Large intestine (tissue), 3 donors: ENCODE measurements at regions not wholly inside any gene's neighbourhood (a gene's known extent, or its start where the extent isn't known, plus 50 kb on each side); places are given as distances from the start of the nearest gene placed in this dataset.
"Not testable (repeated sequence)": the region's sequence is repeated elsewhere in the genome, so short reads cannot be mapped to it uniquely, and the experiment has no call there.

Source experiments
- DNase-seq, 2 donors: peaks; one replicate each; pipeline versions ENCODE4 v3.0.0 to v3.0.0-alpha.2; 2013
- H3K27ac ChIP-seq: one replicate; pipeline ENCODE4 v1.5.1; 2013; ENCODE audit warnings: low read length
- H3K27me3 ChIP-seq: 2 replicates; pipeline ENCODE4 v1.6.1; 2013; ENCODE audit warnings: low read length; ENCODE audit not compliant: control insufficient read depth, insufficient read depth
- H3K36me3 ChIP-seq: 2 replicates; pipeline ENCODE4 v1.6.1; 2013; ENCODE audit warnings: low read length; ENCODE audit not compliant: control insufficient read depth, insufficient read depth
- H3K4me1 ChIP-seq: one replicate; pipeline ENCODE4 v1.6.1; 2013; ENCODE audit warnings: low read length; ENCODE audit not compliant: control insufficient read depth, insufficient read depth
- H3K4me3 ChIP-seq: one replicate; pipeline ENCODE4 v1.5.1; 2013; ENCODE audit warnings: low read length
- H3K9me3 ChIP-seq: one replicate; pipeline ENCODE4 v1.6.1; 2013; ENCODE audit warnings: mild to moderate bottlenecking, low read depth, low read length, moderate library complexity; ENCODE audit not compliant: control insufficient read depth
- WGBS: methylation state at CpG from one replicate; pipeline ENCODE4 v1.1.5; 2013; ENCODE audit warnings: low lambda C conversion rate; ENCODE audit not compliant: insufficient coverage; 5-methylcytosine and 5-hydroxymethylcytosine counted together

GRCh38 chr7:39824456-39825200, 125.4 kb upstream of the CDK13 start:
- no peaks in the 10 kb centered on the region for H3K9me3 ChIP-seq

GRCh38 chr7:39825401-39825980, 124.6 kb upstream of the CDK13 start:
- H3K36me3 ChIP-seq, result no peaks in the 10 kb centered on the region
- no CpG with 5 or more reads among the region's 6 CpGs for WGBS
- no peak overlapping the region for H3K27ac ChIP-seq
- H3K4me1 ChIP-seq, result no peaks in the 10 kb centered on the region
- no peak overlapping the region for H3K4me3 ChIP-seq
- no peaks in the 10 kb centered on the region for H3K27me3 ChIP-seq
- H3K9me3 ChIP-seq, result no peaks in the 10 kb centered on the region
- no peak for DNase-seq

More at GRCh38 chr7:39824456-39825200, 125.4 kb upstream of the CDK13 start:
- Histone ChIP-seq H3K27ac (no peak overlapping the region), H3K4me3 (no peak overlapping the region), H3K27me3 (no peaks in the 10 kb centered on the region), H3K4me1 (no peaks in the 10 kb centered on the region), H3K36me3 (no peaks in the 10 kb centered on the region)
- DNase-seq, result no peak
- WGBS, result no CpG with 5 or more reads among the region's 2 CpGs

GRCh38 chr7:39826166-39826565, 123.9 kb upstream of the CDK13 start:
- Histone ChIP-seq H3K27me3 (no peaks in the 10 kb centered on the region), H3K27ac (no peak overlapping the region)
- WGBS, result no CpG with 5 or more reads among the region's 2 CpGs

GRCh38 chr7:39827571-39827970, 122.5 kb upstream of the CDK13 start:
- Histone ChIP-seq H3K36me3 (no peaks in the 10 kb centered on the region), H3K4me1 (no peaks in the 10 kb centered on the region)
- DNase-seq, result no peak

More at GRCh38 chr7:39826166-39826565, 123.9 kb upstream of the CDK13 start:
- DNase-seq, result no peak
- Histone ChIP-seq H3K9me3 (no peaks in the 10 kb centered on the region), H3K4me3 (no peak overlapping the region), H3K36me3 (no peaks in the 10 kb centered on the region), H3K4me1 (no peaks in the 10 kb centered on the region)

GRCh38 chr7:39829028-39829427, 121.0 kb upstream of the CDK13 start:
- Histone ChIP-seq H3K27me3 (peaks cover 9% of the 10 kb centered on the region), H3K9me3 (no peaks in the 10 kb centered on the region), H3K27ac (no peak overlapping the region), H3K4me3 (no peak overlapping the region), H3K4me1 (peaks cover 3% of the 10 kb centered on the region), H3K36me3 (no peaks in the 10 kb centered on the region)
- no CpG with 5 or more reads among the region's 2 CpGs for WGBS
- DNase-seq, result no peak

More at GRCh38 chr7:39827571-39827970, 122.5 kb upstream of the CDK13 start:
- Histone ChIP-seq H3K27me3 (peaks cover 2% of the 10 kb centered on the region), H3K27ac (no peak overlapping the region), H3K9me3 (no peaks in the 10 kb centered on the region), H3K4me3 (no peak overlapping the region)
- no CpG with 5 or more reads among the region's 2 CpGs for WGBS

- WGBS, result 71% methylated on average over 2 of the region's 3 CpGs
- Histone ChIP-seq H3K36me3 (no peaks in the 10 kb centered on the region), H3K27ac (no peak overlapping the region), H3K4me1 (peaks cover 3% of the 10 kb centered on the region), H3K27me3 (peaks cover 12% of the 10 kb centered on the region), H3K9me3 (no peaks in the 10 kb centered on the region), H3K4me3 (no peak overlapping the region)
- no peak for DNase-seq
These were observed 117.5 kb upstream of the CDK13 start for GRCh38 chr7:39832519-39833085.

- peaks cover 12% of the 10 kb centered on the region for H3K27me3 ChIP-seq
- not testable (repeated sequence) for H3K4me1 ChIP-seq, H3K4me3 ChIP-seq, H3K27ac ChIP-seq, H3K36me3 ChIP-seq, H3K9me3 ChIP-seq
- DNase-seq, result peak; percentile 17 to 62
- WGBS, result no CpG with 5 or more reads among the region's 71 CpGs
These were observed 116.8 kb upstream of the CDK13 start for GRCh38 chr7:39833180-39833799.

GRCh38 chr7:39833865-39834634, 116.0 kb upstream of the CDK13 start:
- H3K4me1 ChIP-seq, H3K4me3 ChIP-seq, DNase-seq, H3K9me3 ChIP-seq, H3K27ac ChIP-seq, H3K36me3 ChIP-seq: not testable (repeated sequence)
- WGBS, result no CpG with 5 or more reads among the region's 36 CpGs
- peaks cover 12% of the 10 kb centered on the region for H3K27me3 ChIP-seq

GRCh38 chr7:39838326-39838725, 111.7 kb upstream of the CDK13 start:
- peaks cover 11% of the 10 kb centered on the region for H3K27me3 ChIP-seq
- peaks cover 3% of the 10 kb centered on the region for H3K4me1 ChIP-seq
- H3K9me3 ChIP-seq, result no peaks in the 10 kb centered on the region
- no peak overlapping the region for H3K4me3 ChIP-seq
- no peaks in the 10 kb centered on the region for H3K36me3 ChIP-seq
- peak; percentile 16 for DNase-seq
- WGBS, result no CpG with 5 or more reads among the region's 3 CpGs
- H3K27ac ChIP-seq, result no peak overlapping the region

GRCh38 chr7:39845006-39845405, 105.0 kb upstream of the CDK13 start:
- Histone ChIP-seq H3K9me3 (no peaks in the 10 kb centered on the region), H3K4me3 (no peak overlapping the region), H3K4me1 (no peaks in the 10 kb centered on the region), H3K36me3 (no peaks in the 10 kb centered on the region), H3K27ac (no peak overlapping the region), H3K27me3 (no peaks in the 10 kb centered on the region)
- no peak for DNase-seq
- WGBS, result 0% methylated on average over 1 of the region's 2 CpGs
